ENCODE measurements at regions not wholly inside any gene's neighbourhood (a gene's known extent, or its start where the extent isn't known, plus 50 kb on each side); places are given as distances from the start of the nearest gene placed in this dataset.

DNA sequence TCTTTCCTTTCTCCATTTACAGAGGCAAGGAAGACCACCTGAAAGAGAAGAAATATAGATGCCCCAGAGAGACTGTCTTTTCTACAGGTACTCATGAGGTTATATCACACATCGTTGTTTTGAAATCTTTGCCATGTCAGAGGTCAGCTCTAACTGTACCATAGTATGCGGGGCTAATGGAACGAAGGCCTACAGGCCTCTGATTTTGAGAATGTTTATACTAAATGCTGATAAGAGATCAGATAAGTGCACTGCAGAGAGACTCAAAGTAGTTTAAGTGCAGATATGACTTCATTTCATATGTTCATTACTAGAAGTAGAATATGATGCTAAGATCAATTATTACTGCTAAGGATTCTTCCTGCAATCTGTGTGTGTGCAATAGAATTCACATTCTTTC, 1005.0 kb downstream of the GALC start:
- Histone ChIP-seq H3K27me3 (no peaks in the 10 kb centered on the region), H3K4me3 (no peak overlapping the region), H3K9me3 (no peaks in the 10 kb centered on the region), H3K36me3 (no peaks in the 10 kb centered on the region), H3K27ac (no peak overlapping the region), H3K4me1 (no peaks in the 10 kb centered on the region), H3K9ac (ENCODE audit: low read depth in 2 of 2, low read length in 2 of 2) (no peak overlapping the region)
- TF ChIP-seq, protein P1, sequence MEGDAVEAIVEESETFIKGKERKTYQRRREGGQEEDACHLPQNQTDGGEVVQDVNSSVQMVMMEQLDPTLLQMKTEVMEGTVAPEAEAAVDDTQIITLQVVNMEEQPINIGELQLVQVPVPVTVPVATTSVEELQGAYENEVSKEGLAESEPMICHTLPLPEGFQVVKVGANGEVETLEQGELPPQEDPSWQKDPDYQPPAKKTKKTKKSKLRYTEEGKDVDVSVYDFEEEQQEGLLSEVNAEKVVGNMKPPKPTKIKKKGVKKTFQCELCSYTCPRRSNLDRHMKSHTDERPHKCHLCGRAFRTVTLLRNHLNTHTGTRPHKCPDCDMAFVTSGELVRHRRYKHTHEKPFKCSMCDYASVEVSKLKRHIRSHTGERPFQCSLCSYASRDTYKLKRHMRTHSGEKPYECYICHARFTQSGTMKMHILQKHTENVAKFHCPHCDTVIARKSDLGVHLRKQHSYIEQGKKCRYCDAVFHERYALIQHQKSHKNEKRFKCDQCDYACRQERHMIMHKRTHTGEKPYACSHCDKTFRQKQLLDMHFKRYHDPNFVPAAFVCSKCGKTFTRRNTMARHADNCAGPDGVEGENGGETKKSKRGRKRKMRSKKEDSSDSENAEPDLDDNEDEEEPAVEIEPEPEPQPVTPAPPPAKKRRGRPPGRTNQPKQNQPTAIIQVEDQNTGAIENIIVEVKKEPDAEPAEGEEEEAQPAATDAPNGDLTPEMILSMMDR (IDR thresholded peaks at IDR 0.05) = no peak
- no peak for DNase-seq
- intact Hi-C loops (cut with DNase I) = no loop called here

DNA sequence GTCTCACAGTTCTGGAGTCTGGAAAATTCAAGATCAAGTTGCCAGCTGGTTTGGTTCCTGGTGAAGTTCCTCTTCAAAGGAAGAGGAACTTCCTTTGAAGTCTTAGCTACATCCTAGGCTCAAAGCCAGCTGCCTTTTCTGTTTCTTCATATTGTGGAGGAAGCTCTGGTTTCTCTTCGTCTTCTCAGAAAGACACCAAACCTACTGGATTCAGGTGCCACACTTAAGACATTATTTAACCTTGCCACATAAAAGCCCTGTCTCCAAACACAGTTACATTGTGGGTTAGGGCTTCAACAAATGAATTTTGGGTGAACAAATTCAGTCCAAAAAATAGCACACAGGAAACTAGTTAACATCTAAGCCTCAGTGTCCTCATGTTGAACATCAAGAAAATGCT, 1019.8 kb downstream of the GALC start:
- no peak overlapping the region for H3K27ac ChIP-seq
- no peak overlapping the region for H3K9ac ChIP-seq (ENCODE audit: low read depth in 2 of 2, low read length in 2 of 2)
- H3K4me1 ChIP-seq = no peaks in the 10 kb centered on the region
- intact Hi-C loops (cut with DNase I) = no loop called here
- H3K9me3 ChIP-seq = no peaks in the 10 kb centered on the region
- no peaks in the 10 kb centered on the region for H3K27me3 ChIP-seq
- no peak overlapping the region for H3K4me3 ChIP-seq
- H3K36me3 ChIP-seq = no peaks in the 10 kb centered on the region
- no peak for DNase-seq
- TF ChIP-seq, protein P1 (IDR thresholded peaks at IDR 0.05) = no peak

DNA sequence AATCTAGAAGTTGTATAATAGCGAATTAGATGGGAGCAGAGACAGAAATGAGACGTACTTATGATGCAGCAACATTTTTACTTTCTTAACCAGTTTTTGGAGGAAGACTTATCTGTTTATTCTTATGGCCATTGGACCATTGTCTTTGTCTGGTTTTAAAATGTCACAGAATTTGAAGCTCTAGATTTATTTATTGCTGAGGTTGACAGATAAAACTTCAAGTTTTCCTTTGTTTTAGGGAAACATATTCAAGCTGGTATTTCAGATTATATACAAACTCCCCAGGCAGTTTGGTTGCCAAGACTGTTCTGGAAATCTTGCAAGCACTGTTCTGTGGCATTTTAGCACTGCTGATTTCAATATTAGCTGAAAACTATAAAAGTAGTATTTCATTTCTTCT, 1021.7 kb downstream of the GALC start:
- H3K4me1 ChIP-seq = no peaks in the 10 kb centered on the region
- H3K27ac ChIP-seq = no peak overlapping the region
- intact Hi-C loops (cut with DNase I) = no loop called here
- no peak overlapping the region for H3K4me3 ChIP-seq
- TF ChIP-seq, protein P1 (IDR thresholded peaks at IDR 0.05) = no peak
- H3K27me3 ChIP-seq = no peaks in the 10 kb centered on the region
- H3K36me3 ChIP-seq = no peaks in the 10 kb centered on the region
- no peak overlapping the region for H3K9ac ChIP-seq (ENCODE audit: low read depth in 2 of 2, low read length in 2 of 2)
- H3K9me3 ChIP-seq = no peaks in the 10 kb centered on the region
- DNase-seq = no peak

DNA sequence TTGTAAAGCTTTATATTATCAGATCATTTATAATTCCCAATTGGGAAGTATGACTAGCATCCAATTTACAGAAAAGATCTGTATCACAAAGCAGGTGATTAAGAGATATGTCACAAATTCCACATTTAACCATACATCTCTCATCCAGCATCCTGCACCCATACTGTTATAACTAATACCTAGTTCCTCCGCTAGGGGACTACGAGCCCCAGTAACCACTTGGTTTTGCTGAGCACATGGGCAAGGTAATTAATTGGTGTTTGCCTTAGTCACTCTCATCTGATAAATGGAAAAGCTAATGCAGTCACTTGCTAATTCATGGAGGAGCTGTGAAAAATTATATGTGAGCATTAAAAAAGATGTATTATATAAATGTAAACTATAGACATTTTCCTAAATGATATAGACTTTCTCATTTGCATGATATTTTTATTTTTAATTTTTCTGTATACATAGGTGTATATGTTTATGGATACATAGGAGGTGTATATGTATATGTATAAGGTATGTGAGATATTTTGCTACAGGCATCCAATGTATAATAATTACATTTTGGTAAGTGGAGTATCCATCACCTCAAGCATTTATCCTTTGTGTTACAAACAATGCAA, 1031.8 kb downstream of the GALC start:
- DNase-seq = no peak
- intact Hi-C loops (cut with DNase I) = no loop called here

DNA sequence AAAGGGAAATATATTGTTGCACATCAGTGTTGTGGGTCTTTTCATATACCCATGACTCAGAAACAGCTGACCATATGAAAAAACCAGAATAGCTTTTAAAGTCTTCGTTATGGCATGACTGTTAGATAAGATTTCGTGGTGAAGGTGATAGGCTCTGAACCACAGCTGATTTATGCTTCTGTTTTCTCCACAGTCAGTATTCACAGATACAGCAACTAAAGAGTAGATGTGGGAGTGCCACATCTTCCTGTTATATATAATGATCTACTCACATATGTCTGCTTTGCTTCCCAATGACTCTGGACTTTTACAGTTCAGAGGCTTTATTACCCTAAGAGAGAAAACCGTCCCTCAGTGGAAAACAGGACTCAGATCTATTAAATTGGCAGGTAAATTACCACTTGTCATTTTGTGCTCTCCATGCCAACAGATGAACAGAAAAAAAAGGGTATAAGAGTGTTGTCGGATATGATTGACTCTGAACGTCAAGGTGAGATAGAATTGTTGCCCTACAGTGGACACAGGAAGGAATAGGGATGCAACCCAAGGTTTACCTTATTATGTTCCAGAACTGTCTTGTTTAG, 1037.1 kb downstream of the GALC start:
- H3K27ac ChIP-seq = no peak overlapping the region
- no peaks in the 10 kb centered on the region for H3K27me3 ChIP-seq
- intact Hi-C loops (cut with DNase I) = no loop called here
- H3K4me1 ChIP-seq = no peaks in the 10 kb centered on the region
- no peaks in the 10 kb centered on the region for H3K36me3 ChIP-seq
- no peaks in the 10 kb centered on the region for H3K9me3 ChIP-seq
- no peak overlapping the region for H3K9ac ChIP-seq (ENCODE audit: low read depth in 2 of 2, low read length in 2 of 2)
- DNase-seq = no peak
- H3K4me3 ChIP-seq = no peak overlapping the region
- TF ChIP-seq, protein P1 (IDR thresholded peaks at IDR 0.05) = no peak

More for the DNA sequence above, 1031.8 kb downstream of the GALC start:
- no peaks in the 10 kb centered on the region for H3K36me3 ChIP-seq
- TF ChIP-seq, protein P1 (IDR thresholded peaks at IDR 0.05) = no peak
- no peak overlapping the region for H3K27ac ChIP-seq
- H3K4me3 ChIP-seq = no peak overlapping the region
- no peak overlapping the region for H3K9ac ChIP-seq (ENCODE audit: low read depth in 2 of 2, low read length in 2 of 2)
- H3K27me3 ChIP-seq = no peaks in the 10 kb centered on the region
- no peaks in the 10 kb centered on the region for H3K4me1 ChIP-seq
- H3K9me3 ChIP-seq = no peaks in the 10 kb centered on the region

Data from colonic mucosa (tissue), 4 donors.